ENCODE measurements at regions not wholly inside any gene's neighbourhood (a gene's known extent, or its start where the extent isn't known, plus 50 kb on each side); places are given as distances from the start of the nearest gene placed in this dataset.

DNA sequence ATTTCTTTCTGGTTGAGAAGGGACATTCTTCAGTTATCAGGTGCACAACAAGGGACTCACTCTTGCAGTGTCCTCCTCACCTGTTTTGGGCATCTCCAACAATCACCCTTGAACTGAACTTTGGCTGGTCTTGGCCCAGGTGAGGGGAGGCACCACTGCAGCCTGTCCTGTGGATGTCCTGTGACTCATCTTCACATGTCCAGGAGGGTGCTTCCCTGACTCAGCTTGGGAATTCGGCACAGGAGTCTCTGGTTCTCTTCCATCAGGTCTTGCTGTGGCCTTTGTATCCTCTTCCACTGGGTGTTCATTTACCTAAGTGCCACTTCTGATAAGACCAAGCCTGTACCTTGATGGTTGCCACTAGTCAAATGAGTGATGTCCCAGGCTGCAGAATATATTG lies 196.7 kb upstream of the MKI67 start:
- ChIA-PET POLR2A (no interaction called here), CTCF (no interaction called here)
- H3K4me3 ChIP-seq (ENCODE audit: low read depth in 2 of 2, low read length in 1 of 2): no peak overlapping the region
- TF ChIP-seq MEF2A (IDR thresholded peaks at IDR 0.05; ENCODE audit: borderline replicate concordance, low read depth): no peak
- H3K9me3 ChIP-seq: no peaks in the 10 kb centered on the region
- H2AFZ ChIP-seq (ENCODE audit: low read depth): no peak overlapping the region
- H3K9me2 ChIP-seq: no peaks in the 10 kb centered on the region
- no peaks in the 10 kb centered on the region; a peak in 1 of 4 replicates for H3K4me1 ChIP-seq (ENCODE audit: control insufficient read depth in 1 of 2, insufficient read depth in 2 of 2, low read depth in 1 of 2, low read length in 1 of 2)
- DNase-seq: no peak
- H3K4me2 ChIP-seq: no peak overlapping the region
- no peaks in the 10 kb centered on the region for H4K20me1 ChIP-seq (ENCODE audit: insufficient read depth)
- H3K9ac ChIP-seq: no peak overlapping the region
- H3K27ac ChIP-seq (ENCODE audit: low read depth in 2 of 2, low read length in 1 of 2): no peak overlapping the region
- no peaks in the 10 kb centered on the region for H3K27me3 ChIP-seq (ENCODE audit: insufficient read depth)
- no peaks in the 10 kb centered on the region for H3K36me3 ChIP-seq (replicated peaks in 1 of 2; ENCODE audit: control insufficient read depth in 1 of 2, insufficient read depth in 2 of 2, low read length in 1 of 2)
- WGBS (ENCODE audit: low lambda C conversion rate): 0% methylated on average over 1 of the region's 1 CpG
- H3K79me2 ChIP-seq (ENCODE audit: insufficient read depth): no peaks in the 10 kb centered on the region
- H3F3A ChIP-seq (replicated peaks; ENCODE audit: insufficient read depth): no peaks in the 10 kb centered on the region

DNA sequence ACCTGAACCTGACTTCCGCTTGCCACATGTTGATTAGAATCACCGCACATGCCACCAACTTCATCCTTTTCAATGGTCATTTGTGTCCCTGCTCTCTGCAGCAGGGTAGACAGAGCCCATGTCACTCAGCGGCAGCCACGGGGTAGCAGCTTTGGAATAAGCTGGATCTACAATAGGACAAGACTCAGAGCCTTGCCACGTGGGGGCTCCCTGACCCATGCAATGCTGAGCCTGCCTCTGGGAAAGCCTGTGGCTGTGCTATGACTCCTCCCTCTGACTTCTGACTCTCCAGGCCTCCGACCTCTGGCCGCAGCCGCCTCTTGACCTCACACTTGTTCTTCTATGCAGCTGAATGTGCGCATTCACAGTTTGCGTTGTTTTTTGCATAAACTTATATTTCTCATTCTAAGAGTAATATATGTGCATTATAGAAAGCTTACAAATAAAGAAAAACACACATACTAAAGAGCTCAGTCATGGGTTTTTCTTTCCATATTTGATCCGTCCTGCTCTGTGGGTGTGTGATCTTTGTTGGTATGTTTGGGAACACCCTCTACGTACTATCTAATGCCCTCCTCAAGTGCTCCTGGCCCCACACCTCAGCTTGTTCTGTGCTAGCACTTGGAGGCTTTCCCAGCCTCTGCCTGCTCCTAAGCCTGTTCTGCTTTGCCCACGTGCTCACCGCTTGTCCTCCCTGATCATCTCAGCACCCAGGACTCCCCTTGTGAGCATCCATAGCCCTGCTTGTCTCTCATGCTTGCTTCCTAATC lies 198.0 kb upstream of the MKI67 start:
- H2AFZ ChIP-seq (ENCODE audit: low read depth): no peak overlapping the region
- H4K20me1 ChIP-seq (ENCODE audit: insufficient read depth): no peaks in the 10 kb centered on the region
- ChIA-PET POLR2A (no interaction called here), CTCF (interaction anchor here (1.0 kb wide), 1 partner anchor 1647 kb away, joined by 3 read pairs; no protein-coding TSS in a partner anchor)
- H3K27ac ChIP-seq (ENCODE audit: low read depth in 2 of 2, low read length in 1 of 2): no peak overlapping the region
- H3F3A ChIP-seq (replicated peaks; ENCODE audit: insufficient read depth): no peaks in the 10 kb centered on the region
- WGBS (ENCODE audit: low lambda C conversion rate): 40% methylated on average over 12 of the region's 14 CpGs
- DNase-seq: no peak
- no peaks in the 10 kb centered on the region for H3K27me3 ChIP-seq (ENCODE audit: insufficient read depth)
- H3K4me2 ChIP-seq: no peak overlapping the region
- H3K4me1 ChIP-seq (ENCODE audit: control insufficient read depth in 1 of 2, insufficient read depth in 2 of 2, low read depth in 1 of 2, low read length in 1 of 2): no peaks in the 10 kb centered on the region
- no peak overlapping the region for H3K4me3 ChIP-seq (ENCODE audit: low read depth in 2 of 2, low read length in 1 of 2)
- no peaks in the 10 kb centered on the region for H3K36me3 ChIP-seq (replicated peaks in 1 of 2; ENCODE audit: control insufficient read depth in 1 of 2, insufficient read depth in 2 of 2, low read length in 1 of 2)
- H3K9me2 ChIP-seq: no peaks in the 10 kb centered on the region
- no peak overlapping the region for H3K9ac ChIP-seq
- TF ChIP-seq RAD21 (IDR thresholded peaks at IDR 0.05; ENCODE audit: low read length) (peak; percentile 11; the same call in 1 of the 2 replicates), FOXJ3 (CRISPR knock-in tag; IDR thresholded peaks at IDR 0.05) (no peak)
- H3K9me3 ChIP-seq: no peaks in the 10 kb centered on the region
- no peaks in the 10 kb centered on the region for H3K79me2 ChIP-seq (ENCODE audit: insufficient read depth)

DNA sequence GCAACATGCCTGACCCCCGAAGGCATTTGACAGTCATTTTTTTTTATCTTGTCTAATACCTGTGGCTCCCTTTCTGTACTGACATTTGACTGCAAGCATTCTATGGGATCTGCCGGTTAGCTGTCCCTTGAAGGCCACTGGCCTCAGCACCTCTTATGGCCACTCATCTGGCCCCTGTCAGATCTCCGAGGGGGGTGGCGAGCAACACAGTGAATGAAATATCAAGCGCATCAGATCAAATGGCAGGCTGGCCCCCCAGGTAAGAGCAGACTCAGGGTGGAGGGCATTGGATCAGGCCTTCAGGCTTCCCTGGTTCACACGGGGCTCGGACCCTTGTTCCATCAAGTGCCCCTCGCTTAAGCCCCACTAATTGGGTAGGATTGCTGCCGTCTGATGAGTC lies 199.6 kb upstream of the MKI67 start:
- Histone ChIP-seq H3K9me2 (no peaks in the 10 kb centered on the region), H3K9ac (no peak overlapping the region), H3K27me3 (ENCODE audit: insufficient read depth) (no peaks in the 10 kb centered on the region), H3K79me2 (ENCODE audit: insufficient read depth) (no peaks in the 10 kb centered on the region), H3K9me3 (no peaks in the 10 kb centered on the region), H3F3A (replicated peaks; ENCODE audit: insufficient read depth) (no peaks in the 10 kb centered on the region), H3K27ac (ENCODE audit: low read depth in 2 of 2, low read length in 1 of 2) (no peak overlapping the region), H3K4me3 (ENCODE audit: low read depth in 2 of 2, low read length in 1 of 2) (no peak overlapping the region), H3K4me2 (no peak overlapping the region), H2AFZ (ENCODE audit: low read depth) (no peak overlapping the region), H3K4me1 (ENCODE audit: control insufficient read depth in 1 of 2, insufficient read depth in 2 of 2, low read depth in 1 of 2, low read length in 1 of 2) (no peaks in the 10 kb centered on the region), H3K36me3 (replicated peaks in 1 of 2; ENCODE audit: control insufficient read depth in 1 of 2, insufficient read depth in 2 of 2, low read length in 1 of 2) (no peaks in the 10 kb centered on the region), H4K20me1 (ENCODE audit: insufficient read depth) (no peaks in the 10 kb centered on the region)
- 30% methylated on average over 9 of the region's 9 CpGs for WGBS (ENCODE audit: low lambda C conversion rate)
- TF ChIP-seq NFIC (IDR thresholded peaks at IDR 0.05; ENCODE audit: borderline replicate concordance) (no peak), GATA2 (CRISPR knock-in tag; IDR thresholded peaks at IDR 0.05) (no peak), RFX5 (IDR thresholded peaks at IDR 0.05; ENCODE audit: low read length) (no peak), YY1 (IDR thresholded peaks at IDR 0.05; ENCODE audit: low read depth) (no peak), FOSL2 (IDR thresholded peaks at IDR 0.05; ENCODE audit: borderline replicate concordance, low read depth) (no peak), MXI1 (IDR thresholded peaks at IDR 0.05; ENCODE audit: low read depth, low read length) (no peak), NRF1 (IDR thresholded peaks at IDR 0.05; ENCODE audit: low read depth, low read length) (no peak), RXRA (IDR thresholded peaks at IDR 0.05; ENCODE audit: borderline replicate concordance, low read depth) (no peak), FOXM1 (IDR thresholded peaks at IDR 0.05; ENCODE audit: low read depth) (no peak), POLR2AphosphoS5 (IDR thresholded peaks at IDR 0.05; ENCODE audit: low read depth, low read length) (no peak), SMC3 (IDR thresholded peaks at IDR 0.05; ENCODE audit: low read depth, low read length) (no peak), MEF2A (IDR thresholded peaks at IDR 0.05; ENCODE audit: borderline replicate concordance, low read depth) (no peak), CHD2 (IDR thresholded peaks at IDR 0.05; ENCODE audit: low read length, partially characterized antibody) (no peak), TEAD4 (IDR thresholded peaks at IDR 0.05; ENCODE audit: borderline replicate concordance, insufficient read depth) (no peak), TCF12 (IDR thresholded peaks at IDR 0.05) (no peak)
- TF ChIP-seq, protein P1, sequence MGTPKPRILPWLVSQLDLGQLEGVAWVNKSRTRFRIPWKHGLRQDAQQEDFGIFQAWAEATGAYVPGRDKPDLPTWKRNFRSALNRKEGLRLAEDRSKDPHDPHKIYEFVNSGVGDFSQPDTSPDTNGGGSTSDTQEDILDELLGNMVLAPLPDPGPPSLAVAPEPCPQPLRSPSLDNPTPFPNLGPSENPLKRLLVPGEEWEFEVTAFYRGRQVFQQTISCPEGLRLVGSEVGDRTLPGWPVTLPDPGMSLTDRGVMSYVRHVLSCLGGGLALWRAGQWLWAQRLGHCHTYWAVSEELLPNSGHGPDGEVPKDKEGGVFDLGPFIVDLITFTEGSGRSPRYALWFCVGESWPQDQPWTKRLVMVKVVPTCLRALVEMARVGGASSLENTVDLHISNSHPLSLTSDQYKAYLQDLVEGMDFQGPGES (IDR thresholded peaks at IDR 0.05; ENCODE audit: low read depth, low read length): no peak
- TF ChIP-seq, protein P2, sequence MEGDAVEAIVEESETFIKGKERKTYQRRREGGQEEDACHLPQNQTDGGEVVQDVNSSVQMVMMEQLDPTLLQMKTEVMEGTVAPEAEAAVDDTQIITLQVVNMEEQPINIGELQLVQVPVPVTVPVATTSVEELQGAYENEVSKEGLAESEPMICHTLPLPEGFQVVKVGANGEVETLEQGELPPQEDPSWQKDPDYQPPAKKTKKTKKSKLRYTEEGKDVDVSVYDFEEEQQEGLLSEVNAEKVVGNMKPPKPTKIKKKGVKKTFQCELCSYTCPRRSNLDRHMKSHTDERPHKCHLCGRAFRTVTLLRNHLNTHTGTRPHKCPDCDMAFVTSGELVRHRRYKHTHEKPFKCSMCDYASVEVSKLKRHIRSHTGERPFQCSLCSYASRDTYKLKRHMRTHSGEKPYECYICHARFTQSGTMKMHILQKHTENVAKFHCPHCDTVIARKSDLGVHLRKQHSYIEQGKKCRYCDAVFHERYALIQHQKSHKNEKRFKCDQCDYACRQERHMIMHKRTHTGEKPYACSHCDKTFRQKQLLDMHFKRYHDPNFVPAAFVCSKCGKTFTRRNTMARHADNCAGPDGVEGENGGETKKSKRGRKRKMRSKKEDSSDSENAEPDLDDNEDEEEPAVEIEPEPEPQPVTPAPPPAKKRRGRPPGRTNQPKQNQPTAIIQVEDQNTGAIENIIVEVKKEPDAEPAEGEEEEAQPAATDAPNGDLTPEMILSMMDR (IDR thresholded peaks at IDR 0.05): no peak
- TF ChIP-seq, protein P3, sequence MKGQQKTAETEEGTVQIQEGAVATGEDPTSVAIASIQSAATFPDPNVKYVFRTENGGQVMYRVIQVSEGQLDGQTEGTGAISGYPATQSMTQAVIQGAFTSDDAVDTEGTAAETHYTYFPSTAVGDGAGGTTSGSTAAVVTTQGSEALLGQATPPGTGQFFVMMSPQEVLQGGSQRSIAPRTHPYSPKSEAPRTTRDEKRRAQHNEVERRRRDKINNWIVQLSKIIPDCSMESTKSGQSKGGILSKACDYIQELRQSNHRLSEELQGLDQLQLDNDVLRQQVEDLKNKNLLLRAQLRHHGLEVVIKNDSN (IDR thresholded peaks at IDR 0.05; ENCODE audit: borderline replicate concordance, low read depth): no peak
- POLR2A ChIA-PET: no interaction called here
- CTCF ChIA-PET: no interaction called here
- no peak for DNase-seq
